Mesenchymal stem cell (in vitro differentiated cells and primary cell): ENCODE measurements at regions not wholly inside any gene's neighbourhood (a gene's known extent, or its start where the extent isn't known, plus 50 kb on each side); places are given as distances from the start of the nearest gene placed in this dataset.

ENCODE experiments used
- DNase-seq: peaks from one replicate; pipeline ENCODE4 v3.0.0-alpha.2; 2013
- H2AFZ ChIP-seq: one replicate; pipeline ENCODE4 v1.6.1; 2013; ENCODE audit warnings: low read depth, mild to moderate bottlenecking, control low read depth, inconsistent platforms, low read length, moderate library complexity
- H2AK5ac ChIP-seq: 2 replicates; pipeline ENCODE4 v1.6.1; 2013; ENCODE audit warnings: low read length, moderate library complexity, mild to moderate bottlenecking, inconsistent platforms; ENCODE audit not compliant: severe bottlenecking
- H2BK120ac ChIP-seq: one replicate; pipeline ENCODE4 v1.6.1; 2013; ENCODE audit warnings: low read depth, mild to moderate bottlenecking, inconsistent platforms, low read length, moderate library complexity
- H2BK12ac ChIP-seq, 2 experiments: one replicate each; pipeline ENCODE4 v1.6.1; 2013; ENCODE audit warnings: inconsistent platforms in 2 of 2, low read length in 2 of 2, mild to moderate bottlenecking in 2 of 2, moderate library complexity in 2 of 2, control low read depth in 1 of 2
- H2BK15ac ChIP-seq: one replicate; pipeline ENCODE4 v1.6.1; 2013; ENCODE audit warnings: mild to moderate bottlenecking, low read depth, inconsistent platforms; ENCODE audit not compliant: poor library complexity, severe bottlenecking
- H2BK5ac ChIP-seq: 2 replicates; pipeline ENCODE4 v1.6.1; 2013; ENCODE audit warnings: low read depth, mild to moderate bottlenecking, low read length, control low read depth, inconsistent platforms; ENCODE audit not compliant: poor library complexity, severe bottlenecking
- H3K14ac ChIP-seq, 2 experiments: one replicate each; pipeline ENCODE4 v1.6.1; 2013; ENCODE audit warnings: inconsistent platforms in 2 of 2, low read length in 2 of 2, control low read depth in 1 of 2, mild to moderate bottlenecking in 1 of 2, moderate library complexity in 1 of 2
- H3K18ac ChIP-seq, 2 experiments: one replicate each; pipeline ENCODE4 v1.6.1; 2013; ENCODE audit warnings: inconsistent platforms in 2 of 2, low read length in 2 of 2, control low read depth in 1 of 2, low read depth in 1 of 2, mild to moderate bottlenecking in 1 of 2
- H3K23ac ChIP-seq, 2 experiments: one replicate each; pipeline ENCODE4 v1.6.1; 2013; ENCODE audit warnings: inconsistent platforms in 2 of 2, low read length in 2 of 2, mild to moderate bottlenecking in 2 of 2, moderate library complexity in 2 of 2, control low read depth in 1 of 2
- H3K27ac ChIP-seq: 2 replicates; pipeline ENCODE4 v1.5.1; 2013; ENCODE audit warnings: mild to moderate bottlenecking, moderate library complexity, low read length, control low read depth, inconsistent platforms; ENCODE audit not compliant: poor library complexity, severe bottlenecking
- H3K27me3 ChIP-seq, 2 experiments: 2 replicates each; pipeline versions ENCODE4 v1.6.1 to v1.7.0; 2013; ENCODE audit warnings: low read length in 2 of 2, mild to moderate bottlenecking in 2 of 2, moderate library complexity in 2 of 2, control low read depth in 1 of 2, inconsistent platforms in 1 of 2; ENCODE audit not compliant: control insufficient read depth in 1 of 2, insufficient read depth in 1 of 2
- H3K36me3 ChIP-seq, 2 experiments: 2 replicates each; pipeline versions ENCODE4 v1.6.1 to v1.7.0; 2013; ENCODE audit warnings: low read length in 2 of 2, control low read depth in 1 of 2, inconsistent platforms in 1 of 2, low read depth in 1 of 2, mild to moderate bottlenecking in 1 of 2; ENCODE audit not compliant: insufficient read depth in 2 of 2, control insufficient read depth in 1 of 2
- H3K4ac ChIP-seq, 2 experiments: one replicate each; pipeline ENCODE4 v1.6.1; 2013; ENCODE audit warnings: inconsistent platforms in 2 of 2, low read length in 2 of 2, mild to moderate bottlenecking in 2 of 2, moderate library complexity in 2 of 2, control low read depth in 1 of 2, low read depth in 1 of 2
- H3K4me1 ChIP-seq: 2 replicates; pipeline ENCODE4 v1.6.1; 2013; ENCODE audit warnings: low read depth, low read length, control low read depth; ENCODE audit not compliant: control insufficient read depth, insufficient read depth
- H3K4me2 ChIP-seq: 2 replicates; pipeline ENCODE4 v1.6.1; 2013; ENCODE audit warnings: low read length, mild to moderate bottlenecking, inconsistent platforms; ENCODE audit not compliant: poor library complexity, severe bottlenecking
- H3K4me3 ChIP-seq, 2 experiments: 2 replicates each; pipeline versions ENCODE4 v1.5.1 to v1.7.0; 2013; ENCODE audit warnings: low read length in 2 of 2, mild to moderate bottlenecking in 2 of 2, control low read depth in 1 of 2, low read depth in 1 of 2; ENCODE audit not compliant: insufficient read depth in 1 of 2
- H3K79me1 ChIP-seq: replicated peaks from 2 replicates; pipeline ENCODE4 v1.6.1; 2013; ENCODE audit warnings: mild to moderate bottlenecking, control low read depth, low read length, inconsistent platforms; ENCODE audit not compliant: poor library complexity, severe bottlenecking
- H3K9ac ChIP-seq: 2 replicates; pipeline ENCODE4 v1.7.0; 2013; ENCODE audit warnings: mild to moderate bottlenecking, low read length, moderate library complexity
- H3K9me3 ChIP-seq: 2 replicates; pipeline ENCODE4 v1.7.0; 2013; ENCODE audit warnings: mild to moderate bottlenecking, low read length; ENCODE audit not compliant: control insufficient read depth
- H4K8ac ChIP-seq: one replicate; pipeline ENCODE4 v1.6.1; 2013; ENCODE audit warnings: inconsistent platforms, mild to moderate bottlenecking, low read length, moderate library complexity
- H4K91ac ChIP-seq: one replicate; pipeline ENCODE4 v1.6.1; 2013; ENCODE audit warnings: mild to moderate bottlenecking, low read length, inconsistent platforms
- WGBS: methylation state at CpG from one replicate; pipeline ENCODE4 v1.1.7; 2013; ENCODE audit warnings: mixed read lengths; 5-methylcytosine and 5-hydroxymethylcytosine counted together

- Histone ChIP-seq H3K4me3 (no peak overlapping the region), H3K27ac (no peak overlapping the region), H3K79me1 (no peaks in the 10 kb centered on the region), H2BK15ac (no peak overlapping the region), H3K36me3 (no peaks in the 10 kb centered on the region), H3K4me2 (no peak overlapping the region), H4K91ac (no peak overlapping the region), H4K8ac (no peak overlapping the region), H2AFZ (no peak overlapping the region), H3K14ac (no peak overlapping the region), H2BK5ac (no peak overlapping the region), H3K27me3 (peaks cover 0 to 9% of the 10 kb centered on the region in 2 experiments), H3K23ac (no peak overlapping the region), H3K9me3 (no peaks in the 10 kb centered on the region), H3K4ac (no peak overlapping the region), H3K4me1 (no peaks in the 10 kb centered on the region), H2AK5ac (no peak overlapping the region), H3K9ac (no peak overlapping the region), H3K18ac (no peak overlapping the region), H2BK12ac (no peak overlapping the region), H2BK120ac (no peak overlapping the region)
- no peak for DNase-seq
- 62% methylated on average over 4 of the region's 4 CpGs for WGBS
Measured at GRCh38 chr15:23855947-23856346, 168.8 kb upstream of the NDN start.

- no peak overlapping the region for H2BK5ac ChIP-seq
- H3K4ac ChIP-seq = no peak overlapping the region
- H3K9ac ChIP-seq = no peak overlapping the region
- no peak overlapping the region for H4K91ac ChIP-seq
- H3K18ac ChIP-seq = no peak overlapping the region
- H2BK120ac ChIP-seq = no peak overlapping the region
- WGBS = 43% methylated on average over 11 of the region's 12 CpGs
- H3K9me3 ChIP-seq = no peaks in the 10 kb centered on the region
- H3K4me1 ChIP-seq = no peaks in the 10 kb centered on the region
- no peak overlapping the region for H3K4me2 ChIP-seq
- H2BK15ac ChIP-seq = no peak overlapping the region
- no peaks in the 10 kb centered on the region for H3K36me3 ChIP-seq
- no peak overlapping the region for H4K8ac ChIP-seq
- H3K23ac ChIP-seq = no peak overlapping the region
- peak; percentile 43 for DNase-seq
- H3K27me3 ChIP-seq = peaks cover 0 to 16% of the 10 kb centered on the region in 2 experiments
- H3K79me1 ChIP-seq = no peaks in the 10 kb centered on the region
- no peak overlapping the region for H2AFZ ChIP-seq
- no peak overlapping the region for H3K27ac ChIP-seq
- no peak overlapping the region for H2BK12ac ChIP-seq
- H2AK5ac ChIP-seq = no peak overlapping the region
- no peak overlapping the region for H3K14ac ChIP-seq
- no peak overlapping the region for H3K4me3 ChIP-seq
Measured at GRCh38 chr15:23857028-23857641, 170.0 kb upstream of the NDN start.

- Histone ChIP-seq H2BK15ac (no peak overlapping the region), H3K36me3 (no peaks in the 10 kb centered on the region), H2AK5ac (no peak overlapping the region), H3K4me3 (no peak overlapping the region), H3K4me1 (no peaks in the 10 kb centered on the region), H3K27me3 (peaks cover 0 to 19% of the 10 kb centered on the region in 2 experiments), H3K14ac (no peak overlapping the region), H3K4ac (no peak overlapping the region), H4K8ac (no peak overlapping the region), H3K9me3 (no peaks in the 10 kb centered on the region), H2AFZ (no peak overlapping the region), H3K79me1 (no peaks in the 10 kb centered on the region), H3K4me2 (no peak overlapping the region), H4K91ac (no peak overlapping the region), H2BK12ac (no peak overlapping the region), H3K27ac (no peak overlapping the region), H3K9ac (no peak overlapping the region), H2BK120ac (no peak overlapping the region), H3K23ac (no peak overlapping the region), H2BK5ac (no peak overlapping the region), H3K18ac (no peak overlapping the region)
- no peak for DNase-seq
- 74% methylated on average over 5 of the region's 5 CpGs for WGBS
Measured at GRCh38 chr15:23859008-23859407, 171.9 kb upstream of the NDN start.

GRCh38 chr15:23860290-23861245 is 173.5 kb upstream of the NDN start:
- Histone ChIP-seq H3K4ac (no peak overlapping the region), H3K36me3 (no peaks in the 10 kb centered on the region), H3K27ac (no peak overlapping the region), H3K14ac (no peak overlapping the region), H3K4me1 (no peaks in the 10 kb centered on the region), H4K91ac (no peak overlapping the region), H3K79me1 (no peaks in the 10 kb centered on the region), H2BK120ac (no peak overlapping the region), H3K4me2 (no peak overlapping the region), H2AK5ac (no peak overlapping the region), H2BK15ac (no peak overlapping the region), H2AFZ (no peak overlapping the region), H3K4me3 (no peak overlapping the region), H2BK12ac (no peak overlapping the region), H3K9me3 (no peaks in the 10 kb centered on the region), H4K8ac (no peak overlapping the region), H3K9ac (no peak overlapping the region), H3K18ac (no peak overlapping the region), H2BK5ac (no peak overlapping the region), H3K27me3 (peaks cover 0 to 19% of the 10 kb centered on the region in 2 experiments), H3K23ac (no peak overlapping the region)
- 81% methylated on average over 30 of the region's 31 CpGs for WGBS
- DNase-seq = no peak
